Anterior cingulate cortex (tissue), 58 donors: ENCODE measurements at regions not wholly inside any gene's neighbourhood (a gene's known extent, or its start where the extent isn't known, plus 50 kb on each side); places are given as distances from the start of the nearest gene placed in this dataset.

ENCODE experiments used
- DNase-seq, 58 donors: peaks; one replicate each; lab custom pipeline; 2025; lab: John Stamatoyannopoulos, UW

DNA sequence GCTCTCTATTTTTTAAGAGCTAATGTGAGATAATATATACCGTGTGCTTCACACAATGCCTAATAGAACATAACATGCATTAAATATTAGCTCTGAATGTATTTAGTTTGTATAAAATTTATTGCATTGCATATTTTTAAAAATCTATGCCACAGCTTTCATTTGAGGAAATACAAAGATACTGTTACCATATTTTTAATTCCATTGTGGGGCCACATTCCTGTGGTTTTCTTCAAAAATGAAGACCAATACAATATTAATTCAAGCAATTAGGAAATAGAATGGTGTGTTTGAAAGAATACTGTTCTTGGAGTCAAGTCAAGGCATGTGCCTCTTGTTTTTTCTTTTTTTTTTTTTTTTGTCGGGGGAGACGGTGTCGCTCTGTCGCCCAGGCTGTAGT is 95.4 kb upstream of the CADPS start:
- DNase-seq: no peak

GRCh38 chr3:62975566-62975965 is 100.3 kb upstream of the CADPS start:
- no peak for DNase-seq

- no peak for DNase-seq
Measured at GRCh38 chr3:62981962-62982361, 106.7 kb upstream of the CADPS start.

GRCh38 chr3:62982795-62983455 is 107.7 kb upstream of the CADPS start:
- no peak for DNase-seq

DNA sequence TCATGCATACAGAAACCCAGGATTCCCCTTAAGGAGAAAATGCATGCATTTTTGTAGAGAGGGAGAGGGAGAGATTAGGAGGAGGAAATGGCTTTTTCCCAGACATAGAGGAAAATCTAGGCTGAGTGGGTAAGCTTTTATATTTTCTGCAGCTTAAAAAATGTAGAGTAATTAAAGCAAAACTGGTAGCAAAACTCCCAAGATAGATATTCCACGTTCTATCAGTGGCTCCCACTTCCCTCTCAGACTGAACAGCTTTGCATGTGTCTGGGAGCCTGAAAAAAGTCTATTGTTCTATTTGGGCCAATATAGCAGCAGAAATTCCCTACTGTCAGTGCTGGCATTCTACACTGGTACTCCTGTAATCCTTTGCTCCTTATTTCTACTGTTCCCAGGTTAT is 110.8 kb upstream of the CADPS start:
- no peak for DNase-seq

DNA sequence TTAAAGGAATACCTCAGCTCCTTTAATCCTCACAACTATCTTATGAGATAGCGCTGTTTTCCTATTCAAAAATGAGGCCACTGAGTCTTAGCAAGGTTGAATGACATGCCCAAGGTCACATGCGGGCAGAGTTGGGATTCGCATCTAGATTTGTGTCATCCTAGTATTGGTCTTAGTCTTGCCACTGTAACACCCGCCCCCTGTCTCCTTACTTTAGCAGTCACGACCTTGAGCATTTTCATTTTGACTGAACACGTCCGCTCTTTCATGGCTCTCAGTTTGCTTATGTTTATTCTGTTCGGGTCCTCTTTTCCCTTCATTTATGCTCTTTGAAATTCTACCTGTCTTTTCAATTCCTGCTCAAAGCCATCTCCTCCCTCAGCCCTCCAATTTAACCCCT is 112.5 kb upstream of the CADPS start:
- no peak for DNase-seq

DNA sequence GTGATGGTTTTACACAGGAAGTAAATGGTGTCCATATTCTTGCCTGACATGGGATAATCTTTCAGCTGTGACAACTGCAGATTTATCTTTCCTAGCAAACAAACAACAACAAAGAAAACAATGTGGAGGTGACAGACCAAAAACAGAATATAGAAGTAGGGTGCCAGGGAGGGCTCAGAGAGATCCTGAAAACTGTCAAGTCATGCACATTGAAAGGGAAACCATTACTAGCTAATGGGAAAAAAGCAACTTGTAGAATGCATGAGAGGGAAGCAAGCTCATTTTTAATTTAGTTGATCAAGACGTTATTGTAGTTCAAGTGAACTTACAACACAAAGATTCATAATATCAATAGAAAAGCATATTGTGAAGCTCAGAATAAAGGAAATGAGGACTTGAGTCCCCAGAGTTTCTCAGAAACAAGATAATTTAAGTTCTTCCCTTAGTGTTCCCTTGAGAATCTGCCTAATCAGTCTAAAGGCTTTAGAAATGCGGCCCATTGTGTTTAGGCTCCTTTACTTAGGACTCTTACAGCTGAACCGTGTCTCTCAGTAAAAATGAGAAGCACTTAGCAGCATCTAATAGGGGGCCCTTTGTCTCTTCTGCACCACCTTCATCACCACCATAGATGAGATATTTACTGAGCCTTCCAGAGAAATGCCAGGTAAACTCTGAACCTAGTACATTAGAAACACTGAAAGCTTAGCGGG is 115.6 kb upstream of the CADPS start:
- DNase-seq: no peak

DNA sequence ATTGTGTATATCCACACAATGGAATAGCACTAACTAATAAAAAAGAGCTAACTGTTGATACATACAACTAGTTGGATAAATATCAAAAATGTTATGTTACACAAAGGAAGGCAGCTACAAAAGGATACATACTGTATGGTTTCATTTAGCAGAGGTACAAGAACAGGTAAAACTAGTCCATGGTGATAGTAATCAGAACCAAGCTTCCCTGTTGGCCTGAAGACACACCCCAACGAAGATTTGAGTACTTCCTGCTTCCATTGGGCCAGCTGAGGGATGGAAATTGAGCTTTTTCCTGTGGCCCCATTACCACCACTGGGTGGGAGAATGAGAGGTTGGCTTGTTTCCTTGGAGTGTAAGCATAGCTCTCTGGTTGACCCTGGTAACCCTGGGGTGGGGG is 117.3 kb upstream of the CADPS start:
- DNase-seq: no peak

DNA sequence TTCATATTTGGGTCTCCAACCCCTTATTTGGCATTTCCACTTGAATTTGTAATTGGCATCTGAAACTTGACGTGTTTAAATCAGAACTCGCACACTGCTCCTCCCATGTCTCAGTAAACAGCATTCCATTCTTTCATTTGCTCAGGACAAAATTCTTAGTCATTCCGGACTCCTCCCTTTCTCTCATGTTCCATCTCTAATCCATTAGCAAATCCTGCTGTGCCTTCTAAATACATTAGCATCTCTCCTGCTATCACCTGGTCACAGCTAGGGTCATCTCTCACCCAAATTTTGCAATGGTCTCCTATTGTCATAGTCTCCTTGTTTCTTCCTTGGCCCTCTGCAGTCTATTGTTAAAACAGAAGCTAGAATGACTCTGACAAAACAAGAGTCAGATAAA is 119.9 kb upstream of the CADPS start:
- no peak for DNase-seq

- DNase-seq: no peak
Measured at GRCh38 chr3:62995530-62995929, 120.3 kb upstream of the CADPS start.

- no peak for DNase-seq
Measured at GRCh38 chr3:62997369-62997768, 122.2 kb upstream of the CADPS start.

GRCh38 chr3:62999158-62999557 is 123.9 kb upstream of the CADPS start:
- no peak for DNase-seq

- no peak for DNase-seq
Measured at GRCh38 chr3:62999791-63000190, 124.6 kb upstream of the CADPS start.

DNA sequence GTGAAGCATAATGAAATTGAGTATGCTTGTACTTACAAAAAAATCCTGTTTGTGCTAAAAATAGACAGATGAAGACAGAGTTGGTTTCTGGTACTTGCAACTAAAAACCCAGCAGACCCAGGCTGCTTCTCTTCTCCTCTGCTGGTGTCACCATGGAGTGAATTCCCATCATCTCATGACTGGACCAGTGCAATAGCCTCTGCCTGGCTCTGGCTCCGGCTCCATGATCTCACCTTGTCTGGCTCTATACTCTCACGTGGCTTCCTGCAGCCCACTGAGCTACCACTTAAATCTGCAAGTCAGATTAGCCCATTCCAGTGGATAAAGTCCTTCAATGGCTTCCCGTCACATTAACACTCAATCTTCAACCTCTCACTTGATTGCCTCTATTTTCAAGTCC is 129.2 kb upstream of the CADPS start:
- DNase-seq: no peak

- DNase-seq: peak in 19 of 58 donors; percentile 0 to 52 (median 8)
Measured at GRCh38 chr3:63015614-63016309, 140.5 kb upstream of the CADPS start.

GRCh38 chr3:63022114-63022513 is 146.9 kb upstream of the CADPS start:
- no peak for DNase-seq

DNA sequence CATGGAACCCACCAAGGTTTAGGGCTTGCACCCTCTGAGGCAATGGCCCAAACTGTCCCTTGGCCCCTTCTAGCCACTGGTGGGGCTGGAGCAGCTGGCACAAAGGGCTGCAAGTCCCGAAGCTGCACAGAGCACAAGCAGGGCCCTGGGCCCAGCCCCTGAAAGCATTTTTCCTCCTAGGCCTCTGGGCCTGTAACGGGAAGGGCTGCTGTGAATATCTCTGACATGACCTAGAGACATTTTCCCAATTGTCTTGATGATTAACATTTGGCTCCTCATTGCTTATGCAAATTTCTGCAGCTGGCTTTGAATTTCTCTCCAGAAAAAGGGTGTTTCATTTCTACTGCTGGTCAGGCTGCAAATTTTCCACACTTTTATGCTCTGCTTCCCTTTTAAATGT is 151.5 kb upstream of the CADPS start:
- no peak for DNase-seq

- DNase-seq: no peak
Measured at GRCh38 chr3:63029326-63029725, 154.1 kb upstream of the CADPS start.

DNA sequence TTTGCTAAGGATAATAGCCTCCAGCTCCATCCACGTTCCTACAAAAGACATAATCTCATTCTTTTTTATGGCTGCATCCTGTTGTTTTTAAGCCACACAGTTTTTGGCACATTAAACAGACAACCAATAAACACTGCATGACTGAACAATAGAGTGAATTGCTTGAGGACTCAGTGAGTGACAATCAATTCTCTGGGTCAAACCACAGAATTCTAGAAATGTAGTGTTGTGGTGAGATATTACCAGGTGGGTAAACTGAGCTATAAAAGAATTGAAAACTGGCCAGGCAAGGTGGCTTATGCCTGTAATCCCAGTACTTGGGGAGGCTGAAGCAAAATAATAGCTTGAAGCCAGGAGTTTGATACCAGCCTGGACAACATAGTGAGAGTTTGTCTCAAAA is 154.7 kb upstream of the CADPS start:
- no peak for DNase-seq

DNA sequence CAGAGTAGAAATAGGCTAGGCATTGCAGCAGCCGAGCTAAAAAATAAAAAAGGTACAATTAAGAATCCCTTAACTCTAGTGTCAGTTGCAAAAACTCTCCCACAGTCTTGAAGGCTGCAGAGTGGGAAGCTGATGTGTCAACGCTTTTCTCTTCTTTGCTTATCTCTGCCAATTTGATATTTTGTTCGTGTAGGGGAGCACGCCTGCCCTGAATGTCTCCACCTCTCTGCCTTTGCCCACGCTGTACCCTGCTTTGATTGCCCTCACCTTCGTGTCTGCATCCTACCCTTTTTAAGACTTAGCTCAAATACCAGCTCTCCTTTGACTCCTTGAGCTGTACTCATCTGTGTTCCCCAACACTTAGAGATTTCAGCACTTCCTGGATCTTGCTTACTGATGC is 155.4 kb upstream of the CADPS start:
- peak in 2 of 58 donors; percentile 0 to 32 for DNase-seq

GRCh38 chr3:63032881-63033280 is 157.7 kb upstream of the CADPS start:
- DNase-seq: no peak

DNA sequence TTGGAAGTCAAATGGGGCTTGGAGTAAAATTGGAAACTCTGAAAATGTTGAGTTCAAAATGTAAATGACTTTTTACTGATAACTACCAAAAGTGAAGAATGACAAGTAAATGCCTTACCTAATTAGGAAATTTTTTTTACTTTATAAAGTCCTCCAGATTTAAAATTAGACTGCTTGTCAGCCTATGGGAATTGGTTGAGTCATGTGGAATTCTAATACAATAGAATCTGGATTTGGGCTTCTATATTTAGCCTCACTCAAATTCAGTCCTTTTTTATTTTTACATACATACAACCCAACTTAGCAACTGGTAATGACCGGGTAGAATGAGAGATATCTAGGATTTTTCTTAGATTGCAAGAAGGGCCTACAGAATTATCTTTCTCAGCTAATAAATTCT is 158.9 kb upstream of the CADPS start:
- DNase-seq: no peak
